HepG2 (cell line): ENCODE measurements at regions not wholly inside any gene's neighbourhood (a gene's known extent, or its start where the extent isn't known, plus 50 kb on each side); places are given as distances from the start of the nearest gene placed in this dataset.

ENCODE experiments used
- ATAC-seq: fragments of 200-7000 bp; cut with Tn5 transposase; 3 replicates; pipeline ENCODE4 v1.9.1; 2020; ENCODE audit warnings: mild to moderate bottlenecking, moderate library complexity
- BruUV-seq: library from RNA; stranded (reverse); fragments of 400-500 nt; replicated peaks from 2 replicates; lab custom pipeline; 2021; lab: Mats Ljungman, UMichigan
- CTCF ChIA-PET: fragments of 300-600 bp; formaldehyde crosslinking; extraction: SDS; loops from one replicate; lab custom pipeline; 2021; ENCODE audit warnings: low total read pairs, inconsistent platforms, low intra/inter-chr PET ratio; lab: Yijun Ruan, JAX
- POLR2A ChIA-PET: fragments of 350-600 bp; sonication (Branson Sonifier 250); formaldehyde crosslinking; loops from one replicate; lab custom pipeline; 2020; ENCODE audit warnings: antibody characterized with exemption, inconsistent platforms; lab: Yijun Ruan, JAX
- DNase-seq: peaks from one replicate; pipeline ENCODE4 v3.0.0-alpha.2; 2015; ENCODE audit warnings: low spot score
- FAIRE-seq: peaks from 3 replicates; lab custom pipeline; 2011; peaks lifted over from hg19 to GRCh38; lab: Jason Lieb, UNC
- H2AFZ ChIP-seq: one replicate; pipeline ENCODE4 v1.6.1; 2011; ENCODE audit warnings: low read length, inconsistent platforms
- H3K27ac ChIP-seq: fragments of 300-600 bp; 3 replicates; pipeline ENCODE4 v1.8.0; 2011; ENCODE audit warnings: mixed run types, mild to moderate bottlenecking, mixed read lengths, low read length, inconsistent platforms; ENCODE audit not compliant: insufficient read depth; ENCODE audit errors: extremely low read length
- H3K27me3 ChIP-seq, 2 experiments: fragments of 200-600 bp in 1 of 2; 2 replicates in 1 of 2; 3 replicates in 1 of 2; pipeline versions ENCODE4 v1.6.0 to v1.8.0; 2011; ENCODE audit warnings: low read length in 2 of 2, mild to moderate bottlenecking in 2 of 2, moderate library complexity in 2 of 2, inconsistent platforms in 1 of 2; ENCODE audit not compliant: insufficient read depth in 2 of 2, control insufficient read depth in 1 of 2
- H3K36me3 ChIP-seq, 2 experiments: fragments of 200-600 bp in 1 of 2; replicated peaks in 1 of 2; 2 replicates in 1 of 2; 3 replicates in 1 of 2; pipeline versions ENCODE4 v1.5.1 to v1.8.0; 2011; ENCODE audit warnings: low read length in 2 of 2, inconsistent platforms in 1 of 2; ENCODE audit not compliant: insufficient read depth in 2 of 2, control insufficient read depth in 1 of 2
- H3K4me1 ChIP-seq: 2 replicates; pipeline ENCODE4 v1.5.1; 2012; ENCODE audit warnings: low read length, inconsistent platforms; ENCODE audit not compliant: insufficient read depth
- H3K4me2 ChIP-seq: 2 replicates; pipeline ENCODE4 v1.6.0; 2011; ENCODE audit warnings: low read depth, low read length, inconsistent platforms
- H3K4me3 ChIP-seq, 3 experiments: fragments of 200-600 bp in 1 of 3; sonication (generic), shearing (Covaris generic) in 1 of 3; replicated peaks in 1 of 3; 2 replicates each; pipeline ENCODE4 v1.5.1; 2011 to 2016; ENCODE audit warnings: low read length in 3 of 3, inconsistent platforms in 2 of 3, low read depth in 2 of 3, mild to moderate bottlenecking in 2 of 3, control low read depth in 1 of 3, mixed read lengths in 1 of 3; ENCODE audit not compliant: insufficient read depth in 1 of 3
- H3K79me2 ChIP-seq: one replicate; pipeline ENCODE4 v1.6.1; 2011; ENCODE audit warnings: low read length, inconsistent platforms; ENCODE audit not compliant: insufficient read depth
- H3K9ac ChIP-seq: 2 replicates; pipeline ENCODE4 v1.6.0; 2011; ENCODE audit warnings: mild to moderate bottlenecking, low read depth, low read length, inconsistent platforms; ENCODE audit not compliant: insufficient read depth
- H3K9me3 ChIP-seq: 2 replicates; pipeline ENCODE4 v1.5.1; 2012; ENCODE audit warnings: mild to moderate bottlenecking, low read length
- H4K20me1 ChIP-seq: 2 replicates; pipeline ENCODE4 v1.6.0; 2011; ENCODE audit warnings: inconsistent platforms, mild to moderate bottlenecking, low read length, moderate library complexity; ENCODE audit not compliant: insufficient read depth
- CAMTA2 ChIP-seq: sonication (generic); formaldehyde crosslinking; IDR thresholded peaks from 2 replicates; pipeline ENCODE4 v1.4.0; 2020; ENCODE audit warnings: mild to moderate bottlenecking, missing genetic modification reagents, borderline replicate concordance
- FOXK2 ChIP-seq: fragments of 450-650 bp; IDR thresholded peaks from 2 replicates; pipeline ENCODE4 v1.6.1; 2016
- GATAD2A ChIP-seq: IDR thresholded peaks from 2 replicates; pipeline ENCODE4 v1.6.1; 2016
- NFYC ChIP-seq: IDR thresholded peaks from 2 replicates; pipeline ENCODE4 v1.6.1; 2016; ENCODE audit warnings: missing genetic modification reagents, missing compliant biosample characterization
- PAXIP1 ChIP-seq: sonication (generic); formaldehyde crosslinking; conservative IDR thresholded peaks from 2 replicates; pipeline ENCODE4 v1.4.0; 2020; ENCODE audit warnings: mild to moderate bottlenecking, missing genetic modification reagents, moderate library complexity
- TAF1 ChIP-seq: sonication (generic); formaldehyde crosslinking; IDR thresholded peaks from 2 replicates; pipeline ENCODE4 v1.4.0; 2020; ENCODE audit warnings: missing genetic modification reagents
- TFDP2 ChIP-seq: sonication (generic); formaldehyde crosslinking; IDR thresholded peaks from 2 replicates; pipeline ENCODE4 v1.4.0; 2020; ENCODE audit warnings: missing genetic modification reagents
- ZNF275 ChIP-seq: sonication (generic); formaldehyde crosslinking; IDR thresholded peaks from 2 replicates; pipeline ENCODE4 v1.8.0; 2022; ENCODE audit warnings: missing genetic modification reagents, mild to moderate bottlenecking, inconsistent platforms, borderline replicate concordance
- ZNF441 ChIP-seq: sonication (generic); formaldehyde crosslinking; IDR thresholded peaks from 2 replicates; pipeline ENCODE4 v1.7.0; 2021; ENCODE audit warnings: missing genetic modification reagents, borderline replicate concordance
- ZNF563 ChIP-seq: sonication (generic); formaldehyde crosslinking; IDR thresholded peaks from 2 replicates; pipeline ENCODE4 v1.8.0; 2022; ENCODE audit warnings: mild to moderate bottlenecking, moderate library complexity, missing genetic modification reagents
- ZNF687 ChIP-seq: sonication (generic); formaldehyde crosslinking; IDR thresholded peaks from 2 replicates; pipeline ENCODE4 v1.5.1; 2020; ENCODE audit warnings: mild to moderate bottlenecking, missing genetic modification reagents, moderate library complexity
- WGBS: methylation state at CpG from one replicate; pipeline ENCODE4 v1.1.6; 2017; ENCODE audit warnings: low lambda C conversion rate; 5-methylcytosine and 5-hydroxymethylcytosine counted together
- in situ Hi-C: cut with HindIII; loops from 2 replicates; pipeline ENCODE4 v1.10.0; 2017; ENCODE audit warnings: low pct_unique_long_range_greater_than_20kb; ENCODE audit not compliant: extremely low pct_ligation_motif_present
- intact Hi-C: fragments of 100-400 bp; cut with micrococcal nuclease; formaldehyde crosslinking; loops from one replicate; pipeline ENCODE4 v1.10.0; 2022; ENCODE audit not compliant: unreplicated experiment

GRCh38 chrX:49748211-49748956 is 52.6 kb upstream of the PAGE1 start (continued):
- no peak for TF ChIP-seq ZNF687 (CRISPR knock-in tag)
- TF ChIP-seq CAMTA2 (CRISPR knock-in tag): no peak
- TF ChIP-seq FOXK2: no peak
- TF ChIP-seq TFDP2 (CRISPR knock-in tag): no peak
- TF ChIP-seq, all 625 proteins: peak for 0

- intact Hi-C loops: no loop called here
- in situ Hi-C loops: no loop called here
- Histone ChIP-seq H3K79me2 (no peaks in the 10 kb centered on the region), H3K9me3 (no peaks in the 10 kb centered on the region), H2AFZ (no peak overlapping the region), H4K20me1 (no peaks in the 10 kb centered on the region), H3K27me3 (no peaks in the 10 kb centered on the region), H3K4me2 (no peak overlapping the region), H3K9ac (no peak overlapping the region), H3K4me3 (no peak overlapping the region), H3K27ac (no peak overlapping the region), H3K4me1 (peaks cover 12% of the 10 kb centered on the region), H3K36me3 (no peaks in the 10 kb centered on the region)
- FAIRE-seq: no peak
- DNase-seq: no peak
- POLR2A ChIA-PET: no interaction called here
- TF ChIP-seq ZNF563 (CRISPR knock-in tag) (no peak), NFYC (CRISPR knock-in tag) (no peak), PAXIP1 (no peak), GATAD2A (CRISPR knock-in tag) (no peak), ZNF441 (CRISPR knock-in tag) (no peak), TAF1 (no peak), ZNF275 (CRISPR knock-in tag) (no peak)
- BruUV-seq: no TSS peak
- WGBS: 88% methylated on average over 1 of the region's 1 CpG
- CTCF ChIA-PET: no interaction called here
- ATAC-seq: no peak
These were observed 50.5 kb upstream of the PAGE1 start for GRCh38 chrX:49746306-49746705.
